Transverse colon (tissue), 4 donors: ENCODE measurements at regions not wholly inside any gene's neighbourhood (a gene's known extent, or its start where the extent isn't known, plus 50 kb on each side); places are given as distances from the start of the nearest gene placed in this dataset.

Experiments
- DNase-seq: peaks from one replicate; pipeline ENCODE4 v3.0.0-alpha.2; 2019
- H3K27ac ChIP-seq, 4 donors: fragments of 200-600 bp; sonication (generic); 2 replicates each; pipeline ENCODE4 v1.5.1; 2016 to 2018; ENCODE audit warnings: inconsistent platforms in 4 of 4
- H3K27me3 ChIP-seq: fragments of 200-600 bp; sonication (generic); 2 replicates; pipeline ENCODE4 v1.5.1; 2017; ENCODE audit warnings: inconsistent platforms
- H3K36me3 ChIP-seq, 4 donors: fragments of 200-600 bp; sonication (generic); 2 replicates each; pipeline ENCODE4 v1.5.1; 2017 to 2019; ENCODE audit warnings: inconsistent platforms in 4 of 4
- H3K4me1 ChIP-seq, 4 donors: fragments of 200-600 bp; sonication (generic); 2 replicates each; pipeline ENCODE4 v1.5.1; 2017 to 2020; ENCODE audit warnings: inconsistent platforms in 4 of 4
- H3K4me3 ChIP-seq, 4 donors: fragments of 200-600 bp; sonication (generic); 1 replicate in 1 of 4; 2 replicates in 3 of 4; pipeline versions ENCODE4 v1.5.1 to v1.6.1; 2017 to 2019; ENCODE audit warnings: inconsistent platforms in 4 of 4
- H3K9me3 ChIP-seq, 2 donors: fragments of 200-600 bp; sonication (generic); 2 replicates each; pipeline ENCODE4 v1.5.1; 2017 to 2019; ENCODE audit warnings: inconsistent platforms in 2 of 2
- EP300 ChIP-seq: sonication (generic); formaldehyde crosslinking; IDR thresholded peaks from one replicate; pipeline ENCODE4 v1.6.1; 2017; ENCODE audit warnings: antibody characterized with exemption, low read depth
- POLR2A ChIP-seq: fragments of 450-650 bp; IDR thresholded peaks from one replicate; pipeline ENCODE4 v1.6.1; 2016; ENCODE audit warnings: antibody characterized with exemption, mild to moderate bottlenecking, moderate library complexity
- POLR2AphosphoS5 ChIP-seq, 3 donors: sonication (generic); formaldehyde crosslinking; IDR thresholded peaks; one replicate each; pipeline ENCODE4 v1.6.1; 2016; ENCODE audit warnings: antibody characterized with exemption in 3 of 3
- WGBS, 2 donors: methylation state at CpG; one replicate each; pipeline ENCODE4 v1.1.5; 2018; ENCODE audit warnings: low coverage in 1 of 2; 5-methylcytosine and 5-hydroxymethylcytosine counted together
- in situ Hi-C, 4 donors: fragments of 200-750 bp; cut with MboI; loops; one replicate each; pipeline versions ENCODE4 v1.15.0 to v1.15.1; 2017; ENCODE audit warnings: low sequenced_read_pairs in 3 of 4, low pct_ligation_motif_present in 1 of 4, low pct_unique_long_range_greater_than_20kb in 1 of 4
- intact Hi-C: fragments of 100-400 bp; cut with DNase I; formaldehyde crosslinking; loops from one replicate; pipeline ENCODE4 v1.15.1; 2023; ENCODE audit warnings: low total_unique reads
- TF ChIP-seq, protein P1 (sequence below), 5 experiments: fragments of 200-600 bp in 3 of 5; fragments of 450-650 bp in 2 of 5; sonication (generic) in 3 of 5; IDR thresholded peaks; 1 replicate in 2 of 5; 2 replicates in 3 of 5; pipeline ENCODE4 v1.5.1; 2016 to 2017; ENCODE audit warnings: antibody characterized with exemption in 5 of 5, inconsistent platforms in 3 of 5, mild to moderate bottlenecking in 2 of 5, moderate library complexity in 1 of 5

GRCh38 chr1:79825551-79825950 lies 819.0 kb upstream of the ADGRL4 start:
- in situ Hi-C loops, result no loop called here
- no peak overlapping the region for H3K27ac ChIP-seq
- H3K9me3 ChIP-seq, result no peaks in the 10 kb centered on the region
- 75 to 79% methylated on average over 3 of the region's 3 CpGs for WGBS, 2 donors
- TF ChIP-seq EP300, result no peak
- no peak for TF ChIP-seq POLR2A
- no peak for TF ChIP-seq POLR2AphosphoS5 (IDR thresholded peaks at IDR 0.05)
- TF ChIP-seq, protein P1, sequence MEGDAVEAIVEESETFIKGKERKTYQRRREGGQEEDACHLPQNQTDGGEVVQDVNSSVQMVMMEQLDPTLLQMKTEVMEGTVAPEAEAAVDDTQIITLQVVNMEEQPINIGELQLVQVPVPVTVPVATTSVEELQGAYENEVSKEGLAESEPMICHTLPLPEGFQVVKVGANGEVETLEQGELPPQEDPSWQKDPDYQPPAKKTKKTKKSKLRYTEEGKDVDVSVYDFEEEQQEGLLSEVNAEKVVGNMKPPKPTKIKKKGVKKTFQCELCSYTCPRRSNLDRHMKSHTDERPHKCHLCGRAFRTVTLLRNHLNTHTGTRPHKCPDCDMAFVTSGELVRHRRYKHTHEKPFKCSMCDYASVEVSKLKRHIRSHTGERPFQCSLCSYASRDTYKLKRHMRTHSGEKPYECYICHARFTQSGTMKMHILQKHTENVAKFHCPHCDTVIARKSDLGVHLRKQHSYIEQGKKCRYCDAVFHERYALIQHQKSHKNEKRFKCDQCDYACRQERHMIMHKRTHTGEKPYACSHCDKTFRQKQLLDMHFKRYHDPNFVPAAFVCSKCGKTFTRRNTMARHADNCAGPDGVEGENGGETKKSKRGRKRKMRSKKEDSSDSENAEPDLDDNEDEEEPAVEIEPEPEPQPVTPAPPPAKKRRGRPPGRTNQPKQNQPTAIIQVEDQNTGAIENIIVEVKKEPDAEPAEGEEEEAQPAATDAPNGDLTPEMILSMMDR (IDR thresholded peaks at IDR 0.05), result no peak
- DNase-seq, result no peak
- no peak overlapping the region for H3K4me3 ChIP-seq
- H3K4me1 ChIP-seq, result no peaks in the 10 kb centered on the region
- intact Hi-C loops, result no loop called here
- H3K27me3 ChIP-seq, result no peaks in the 10 kb centered on the region
- H3K36me3 ChIP-seq, result no peaks in the 10 kb centered on the region

DNA sequence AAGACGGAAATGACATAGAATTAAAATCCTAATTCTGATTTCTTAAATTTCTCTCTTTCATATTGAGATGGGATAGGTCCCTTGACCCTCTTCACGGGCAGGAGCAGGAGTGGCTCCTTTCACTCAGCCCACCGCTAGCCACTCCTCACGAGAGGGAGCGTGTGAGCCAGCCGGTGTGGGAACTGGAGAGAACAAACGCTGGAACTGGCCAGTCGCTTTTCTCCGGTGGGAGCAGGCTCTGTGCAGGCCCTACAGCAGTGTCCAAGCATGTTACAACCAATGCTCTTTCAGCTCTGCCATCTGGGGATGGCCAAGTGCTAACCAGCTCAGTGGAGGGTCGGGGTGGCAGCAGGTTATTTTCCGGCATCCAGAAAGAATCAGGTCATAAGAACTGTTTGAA lies 815.5 kb upstream of the ADGRL4 start:
- H3K4me1 ChIP-seq, result no peaks in the 10 kb centered on the region
- no peak for DNase-seq
- H3K27ac ChIP-seq, result no peak overlapping the region
- in situ Hi-C loops, result no loop called here
- 81 to 91% methylated on average over 7 to 11 of the region's 11 CpGs for WGBS, 2 donors
- no peaks in the 10 kb centered on the region for H3K36me3 ChIP-seq
- H3K27me3 ChIP-seq, result no peaks in the 10 kb centered on the region
- no peaks in the 10 kb centered on the region for H3K9me3 ChIP-seq
- no peak overlapping the region for H3K4me3 ChIP-seq
- TF ChIP-seq POLR2AphosphoS5 (IDR thresholded peaks at IDR 0.05), result no peak
- TF ChIP-seq POLR2A, result no peak
- TF ChIP-seq EP300, result no peak
- TF ChIP-seq, protein P1 (IDR thresholded peaks at IDR 0.05), result no peak
- intact Hi-C loops, result no loop called here

- H3K4me1 ChIP-seq, result no peaks in the 10 kb centered on the region
- H3K4me3 ChIP-seq, result no peak overlapping the region
- in situ Hi-C loops, result no loop called here
- H3K36me3 ChIP-seq, result no peaks in the 10 kb centered on the region
- H3K9me3 ChIP-seq, result no peaks in the 10 kb centered on the region
- no peaks in the 10 kb centered on the region for H3K27me3 ChIP-seq
- whole genome bisulfite sequencing, 2 donors, result 70 to 78% methylated on average over 3 of the region's 3 CpGs
- no peak for DNase-seq
- no peak overlapping the region for H3K27ac ChIP-seq
- TF ChIP-seq POLR2AphosphoS5 (IDR thresholded peaks at IDR 0.05) (no peak), POLR2A (no peak), EP300 (no peak)
- TF ChIP-seq, protein P1 (IDR thresholded peaks at IDR 0.05), result no peak
- intact Hi-C loops, result no loop called here
Observed at GRCh38 chr1:79819140-79819539, 812.6 kb upstream of the ADGRL4 start.

DNA sequence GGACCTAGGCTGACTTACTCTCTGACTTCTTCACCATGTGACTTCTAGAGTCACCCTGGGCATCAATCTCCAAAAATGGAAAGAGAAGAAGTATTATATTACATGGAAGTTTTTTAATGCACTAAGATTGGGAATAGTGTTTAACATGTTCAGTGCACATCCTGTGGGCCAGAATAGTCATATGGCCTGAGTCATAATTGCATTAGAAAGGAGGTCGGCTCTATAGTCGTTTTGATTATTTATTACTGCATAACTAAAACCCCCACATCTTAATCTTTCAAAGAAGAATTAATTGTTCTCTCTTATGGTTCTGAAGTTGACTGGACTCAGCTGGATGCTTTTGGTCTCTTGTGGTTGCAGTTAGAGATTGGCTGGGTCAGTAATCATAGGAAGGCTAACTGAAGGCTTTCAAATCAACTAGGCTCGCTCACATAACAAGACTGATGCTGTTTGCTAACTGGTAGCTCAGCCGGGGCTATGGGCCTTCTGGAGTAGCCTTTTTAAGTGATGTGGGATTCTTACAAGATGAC lies 810.6 kb upstream of the ADGRL4 start:
- in situ Hi-C loops, result no loop called here
- H3K4me1 ChIP-seq, result no peaks in the 10 kb centered on the region
- no peak for DNase-seq
- no peaks in the 10 kb centered on the region for H3K9me3 ChIP-seq
- H3K4me3 ChIP-seq, result no peak overlapping the region
- no peak overlapping the region for H3K27ac ChIP-seq
- intact Hi-C loops, result no loop called here
- H3K27me3 ChIP-seq, result no peaks in the 10 kb centered on the region
- H3K36me3 ChIP-seq, result no peaks in the 10 kb centered on the region
- TF ChIP-seq EP300 (no peak), POLR2A (no peak), POLR2AphosphoS5 (IDR thresholded peaks at IDR 0.05) (no peak)
- TF ChIP-seq, protein P1 (IDR thresholded peaks at IDR 0.05), result no peak
- WGBS, 2 donors, result 65 to 76% methylated on average over 4 of the region's 4 CpGs
